ENCODE measurements at regions not wholly inside any gene's neighbourhood (a gene's known extent, or its start where the extent isn't known, plus 50 kb on each side); places are given as distances from the start of the nearest gene placed in this dataset.

GRCh38 chr3:34361921-34362320 lies 563.5 kb downstream of the PDCD6IP start:
- DNase-seq (ENCODE audit: low spot score) (no peak), ATAC-seq (ENCODE audit: low FRiP score) (no peak)
- TF ChIP-seq CTCF (IDR thresholded peaks at IDR 0.05) = no peak

GRCh38 chr3:34362910-34363309 lies 564.5 kb downstream of the PDCD6IP start:
- ATAC-seq (ENCODE audit: low FRiP score) = no peak
- TF ChIP-seq CTCF (IDR thresholded peaks at IDR 0.05) = no peak
- no peak for DNase-seq (ENCODE audit: low spot score)

GRCh38 chr3:34363881-34364280 lies 565.5 kb downstream of the PDCD6IP start:
- no peak for DNase-seq (ENCODE audit: low spot score)
- no peak for ATAC-seq (ENCODE audit: low FRiP score)
- TF ChIP-seq CTCF (IDR thresholded peaks at IDR 0.05) = no peak

GRCh38 chr3:34364335-34364734 lies 565.9 kb downstream of the PDCD6IP start:
- no peak for ATAC-seq (ENCODE audit: low FRiP score)
- no peak for DNase-seq (ENCODE audit: low spot score)

GRCh38 chr3:34365231-34365630 lies 566.8 kb downstream of the PDCD6IP start:
- no peak for TF ChIP-seq CTCF (IDR thresholded peaks at IDR 0.05)
- DNase-seq (ENCODE audit: low spot score) = no peak
- ATAC-seq (ENCODE audit: low FRiP score) = no peak

More at GRCh38 chr3:34364335-34364734, 565.9 kb downstream of the PDCD6IP start:
- TF ChIP-seq CTCF (IDR thresholded peaks at IDR 0.05) = no peak

- no peak for TF ChIP-seq CTCF (IDR thresholded peaks at IDR 0.05)
These were observed 567.3 kb downstream of the PDCD6IP start for GRCh38 chr3:34365771-34366170.

GRCh38 chr3:34367521-34367920 lies 569.1 kb downstream of the PDCD6IP start:
- no peak for ATAC-seq (ENCODE audit: low FRiP score)
- no peak for DNase-seq (ENCODE audit: low spot score)
- no peak for TF ChIP-seq CTCF (IDR thresholded peaks at IDR 0.05)

More at GRCh38 chr3:34365771-34366170, 567.3 kb downstream of the PDCD6IP start:
- ATAC-seq (ENCODE audit: low FRiP score) (no peak), DNase-seq (ENCODE audit: low spot score) (no peak)

Measured in omental fat pad (tissue), 3 donors.